ENCODE measurements at regions not wholly inside any gene's neighbourhood (a gene's known extent, or its start where the extent isn't known, plus 50 kb on each side); places are given as distances from the start of the nearest gene placed in this dataset.

- 68 to 80% methylated on average over 24 of the region's 24 CpGs for WGBS, 2 donors
- Histone ChIP-seq H3K9me3 (no peaks in the 10 kb centered on the region), H3K4me1 (no peaks in the 10 kb centered on the region), H3K27me3 (no peaks in the 10 kb centered on the region), H3K4me3 (no peak overlapping the region), H3K27ac (no peak overlapping the region), H3K36me3 (ENCODE audit: low read depth, missing control alignments) (no peaks in the 10 kb centered on the region)
- no peak for TF ChIP-seq CTCF (IDR thresholded peaks at IDR 0.05)
- no peak for TF ChIP-seq POLR2A (IDR thresholded peaks at IDR 0.05)
- intact Hi-C loops (cut with DNase I; ENCODE audit: low total_unique reads), result no loop called here
- DNase-seq, result no peak
Observed at GRCh38 chr7:157488281-157488680, 151.5 kb downstream of the DNAJB6 start.

GRCh38 chr7:157488966-157489365 lies 152.2 kb downstream of the DNAJB6 start:
- Histone ChIP-seq H3K9me3 (no peaks in the 10 kb centered on the region), H3K36me3 (ENCODE audit: low read depth, missing control alignments) (no peaks in the 10 kb centered on the region), H3K4me3 (no peak overlapping the region), H3K4me1 (no peaks in the 10 kb centered on the region), H3K27ac (no peak overlapping the region), H3K27me3 (no peaks in the 10 kb centered on the region)
- TF ChIP-seq CTCF (IDR thresholded peaks at IDR 0.05) (no peak), POLR2A (IDR thresholded peaks at IDR 0.05) (no peak)
- no peak for DNase-seq
- intact Hi-C loops (cut with DNase I; ENCODE audit: low total_unique reads), result no loop called here
- 90% methylated on average over 9 to 10 of the region's 10 CpGs for WGBS, 2 donors

All from testis (tissue), 2 donors.